K562 (cell line): ENCODE measurements at regions not wholly inside any gene's neighbourhood (a gene's known extent, or its start where the extent isn't known, plus 50 kb on each side); places are given as distances from the start of the nearest gene placed in this dataset.

Experiments used
- EWSR1 ChIP-seq: fragments of 450-650 bp; IDR thresholded peaks from 2 replicates; pipeline ENCODE4 v1.6.1; 2018; ENCODE audit warnings: borderline replicate concordance, mild to moderate bottlenecking, low read depth, moderate library complexity; ENCODE audit not compliant: partially characterized antibody
- IRF2 ChIP-seq: sonication (generic); formaldehyde crosslinking; IDR thresholded peaks from 2 replicates; pipeline ENCODE4 v1.8.1; 2022; ENCODE audit warnings: mild to moderate bottlenecking, missing genetic modification reagents
- L3MBTL2 ChIP-seq: fragments of 450-650 bp; IDR thresholded peaks from 2 replicates; pipeline ENCODE4 v1.6.1; 2016; ENCODE audit warnings: mild to moderate bottlenecking, moderate library complexity
- PHB ChIP-seq: fragments of 250-450 bp; sonication (Bioruptor Pico); IDR thresholded peaks from 2 replicates; pipeline ENCODE4 v1.5.0; 2021
- PML ChIP-seq: IDR thresholded peaks from 2 replicates; pipeline ENCODE4 v1.6.1; 2012; ENCODE audit warnings: low read length, inconsistent platforms
- TARDBP ChIP-seq: fragments of 450-650 bp; IDR thresholded peaks from 2 replicates; pipeline ENCODE4 v1.6.1; 2016
- TGIF2 ChIP-seq: sonication (generic); formaldehyde crosslinking; IDR thresholded peaks from 2 replicates; pipeline ENCODE4 v1.8.1; 2022; ENCODE audit warnings: mild to moderate bottlenecking, missing genetic modification reagents, moderate library complexity
- ZNF12 ChIP-seq: sonication (generic); formaldehyde crosslinking; IDR thresholded peaks from 2 replicates; pipeline ENCODE4 v1.4.0; 2020; ENCODE audit warnings: mild to moderate bottlenecking, missing genetic modification reagents
- ZNF24 ChIP-seq: fragments of 450-650 bp; IDR thresholded peaks from 2 replicates; pipeline ENCODE4 v1.6.1; 2016
- TF ChIP-seq, protein P1 (sequence below), 2 experiments: fragments of 450-650 bp in 1 of 2; IDR thresholded peaks; 2 replicates each; pipeline ENCODE4 v1.6.1; 2011 to 2017; ENCODE audit warnings: low read depth in 2 of 2, antibody characterized with exemption in 1 of 2, borderline replicate concordance in 1 of 2, low read length in 1 of 2, mild to moderate bottlenecking in 1 of 2, mixed read lengths in 1 of 2; ENCODE audit not compliant: control insufficient read depth in 1 of 2
- TF ChIP-seq, protein P2 (sequence below): fragments of 250-450 bp; sonication (Bioruptor Pico); IDR thresholded peaks from 2 replicates; pipeline ENCODE4 v1.4.0; 2020

DNA sequence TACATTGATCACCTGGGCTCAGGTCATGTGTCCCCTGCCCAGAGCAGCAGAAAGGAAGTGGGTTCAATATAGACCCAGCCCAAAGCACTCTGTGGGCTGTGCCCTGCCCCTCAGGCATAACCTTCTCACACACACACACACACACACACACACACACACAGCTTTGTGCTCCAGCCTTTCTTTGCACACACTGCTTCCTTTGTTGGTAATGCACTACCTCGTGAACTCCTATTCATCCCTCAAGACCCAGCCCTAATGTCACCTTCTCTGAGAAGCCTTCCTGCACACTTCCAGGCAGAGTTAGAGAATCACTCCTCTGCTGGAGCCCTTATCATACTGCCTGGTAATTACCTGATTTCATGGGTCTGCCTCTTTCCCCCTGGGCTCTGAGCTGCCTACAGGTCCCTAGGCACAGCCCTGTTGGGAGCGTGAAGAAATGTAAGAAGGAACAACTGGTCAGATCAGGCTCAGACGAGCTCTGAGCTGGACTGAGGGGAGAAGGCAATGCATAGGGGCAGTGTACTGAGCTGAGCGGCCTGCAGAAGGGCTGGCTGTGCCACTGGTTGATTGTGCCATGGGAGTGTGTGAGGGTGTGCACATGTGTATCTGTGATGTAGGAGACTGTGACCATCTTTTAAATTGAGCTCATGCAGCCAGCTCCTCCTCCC lies 210.3 kb downstream of the GLI2 start (continued):
- TF ChIP-seq PHB (CRISPR knock-in tag): no peak
- TF ChIP-seq ZNF12 (CRISPR knock-in tag): no peak
- no peak for TF ChIP-seq ZNF24
- no peak for TF ChIP-seq TGIF2 (CRISPR knock-in tag)
- TF ChIP-seq TARDBP: no peak
- no peak for TF ChIP-seq IRF2 (CRISPR knock-in tag)
- TF ChIP-seq EWSR1: no peak
- TF ChIP-seq L3MBTL2: no peak
- TF ChIP-seq, protein P1, sequence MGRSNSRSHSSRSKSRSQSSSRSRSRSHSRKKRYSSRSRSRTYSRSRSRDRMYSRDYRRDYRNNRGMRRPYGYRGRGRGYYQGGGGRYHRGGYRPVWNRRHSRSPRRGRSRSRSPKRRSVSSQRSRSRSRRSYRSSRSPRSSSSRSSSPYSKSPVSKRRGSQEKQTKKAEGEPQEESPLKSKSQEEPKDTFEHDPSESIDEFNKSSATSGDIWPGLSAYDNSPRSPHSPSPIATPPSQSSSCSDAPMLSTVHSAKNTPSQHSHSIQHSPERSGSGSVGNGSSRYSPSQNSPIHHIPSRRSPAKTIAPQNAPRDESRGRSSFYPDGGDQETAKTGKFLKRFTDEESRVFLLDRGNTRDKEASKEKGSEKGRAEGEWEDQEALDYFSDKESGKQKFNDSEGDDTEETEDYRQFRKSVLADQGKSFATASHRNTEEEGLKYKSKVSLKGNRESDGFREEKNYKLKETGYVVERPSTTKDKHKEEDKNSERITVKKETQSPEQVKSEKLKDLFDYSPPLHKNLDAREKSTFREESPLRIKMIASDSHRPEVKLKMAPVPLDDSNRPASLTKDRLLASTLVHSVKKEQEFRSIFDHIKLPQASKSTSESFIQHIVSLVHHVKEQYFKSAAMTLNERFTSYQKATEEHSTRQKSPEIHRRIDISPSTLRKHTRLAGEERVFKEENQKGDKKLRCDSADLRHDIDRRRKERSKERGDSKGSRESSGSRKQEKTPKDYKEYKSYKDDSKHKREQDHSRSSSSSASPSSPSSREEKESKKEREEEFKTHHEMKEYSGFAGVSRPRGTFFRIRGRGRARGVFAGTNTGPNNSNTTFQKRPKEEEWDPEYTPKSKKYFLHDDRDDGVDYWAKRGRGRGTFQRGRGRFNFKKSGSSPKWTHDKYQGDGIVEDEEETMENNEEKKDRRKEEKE (IDR thresholded peaks at IDR 0.05; ENCODE audit: borderline replicate concordance in 1 of 2, control insufficient read depth in 1 of 2, low read depth in 2 of 2, low read length in 1 of 2): no peak
- TF ChIP-seq, protein P2, sequence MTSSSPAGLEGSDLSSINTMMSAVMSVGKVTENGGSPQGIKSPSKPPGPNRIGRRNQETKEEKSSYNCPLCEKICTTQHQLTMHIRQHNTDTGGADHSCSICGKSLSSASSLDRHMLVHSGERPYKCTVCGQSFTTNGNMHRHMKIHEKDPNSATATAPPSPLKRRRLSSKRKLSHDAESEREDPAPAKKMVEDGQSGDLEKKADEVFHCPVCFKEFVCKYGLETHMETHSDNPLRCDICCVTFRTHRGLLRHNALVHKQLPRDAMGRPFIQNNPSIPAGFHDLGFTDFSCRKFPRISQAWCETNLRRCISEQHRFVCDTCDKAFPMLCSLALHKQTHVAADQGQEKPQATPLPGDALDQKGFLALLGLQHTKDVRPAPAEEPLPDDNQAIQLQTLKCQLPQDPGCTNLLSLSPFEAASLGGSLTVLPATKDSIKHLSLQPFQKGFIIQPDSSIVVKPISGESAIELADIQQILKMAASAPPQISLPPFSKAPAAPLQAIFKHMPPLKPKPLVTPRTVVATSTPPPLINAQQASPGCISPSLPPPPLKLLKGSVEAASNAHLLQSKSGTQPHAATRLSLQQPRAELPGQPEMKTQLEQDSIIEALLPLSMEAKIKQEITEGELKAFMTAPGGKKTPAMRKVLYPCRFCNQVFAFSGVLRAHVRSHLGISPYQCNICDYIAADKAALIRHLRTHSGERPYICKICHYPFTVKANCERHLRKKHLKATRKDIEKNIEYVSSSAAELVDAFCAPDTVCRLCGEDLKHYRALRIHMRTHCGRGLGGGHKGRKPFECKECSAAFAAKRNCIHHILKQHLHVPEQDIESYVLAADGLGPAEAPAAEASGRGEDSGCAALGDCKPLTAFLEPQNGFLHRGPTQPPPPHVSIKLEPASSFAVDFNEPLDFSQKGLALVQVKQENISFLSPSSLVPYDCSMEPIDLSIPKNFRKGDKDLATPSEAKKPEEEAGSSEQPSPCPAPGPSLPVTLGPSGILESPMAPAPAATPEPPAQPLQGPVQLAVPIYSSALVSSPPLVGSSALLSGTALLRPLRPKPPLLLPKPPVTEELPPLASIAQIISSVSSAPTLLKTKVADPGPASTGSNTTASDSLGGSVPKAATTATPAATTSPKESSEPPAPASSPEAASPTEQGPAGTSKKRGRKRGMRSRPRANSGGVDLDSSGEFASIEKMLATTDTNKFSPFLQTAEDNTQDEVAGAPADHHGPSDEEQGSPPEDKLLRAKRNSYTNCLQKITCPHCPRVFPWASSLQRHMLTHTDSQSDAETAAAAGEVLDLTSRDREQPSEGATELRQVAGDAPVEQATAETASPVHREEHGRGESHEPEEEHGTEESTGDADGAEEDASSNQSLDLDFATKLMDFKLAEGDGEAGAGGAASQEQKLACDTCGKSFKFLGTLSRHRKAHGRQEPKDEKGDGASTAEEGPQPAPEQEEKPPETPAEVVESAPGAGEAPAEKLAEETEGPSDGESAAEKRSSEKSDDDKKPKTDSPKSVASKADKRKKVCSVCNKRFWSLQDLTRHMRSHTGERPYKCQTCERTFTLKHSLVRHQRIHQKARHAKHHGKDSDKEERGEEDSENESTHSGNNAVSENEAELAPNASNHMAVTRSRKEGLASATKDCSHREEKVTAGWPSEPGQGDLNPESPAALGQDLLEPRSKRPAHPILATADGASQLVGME: no peak
- no peak for TF ChIP-seq PML
